Natural killer cell treated with Interleukin-12 subunit alpha and Interleukin-12 subunit beta and Interleukin-15 and Interleukin-18, amount 100 ng/mL, for 72 hours (primary cell): ENCODE measurements at regions not wholly inside any gene's neighbourhood (a gene's known extent, or its start where the extent isn't known, plus 50 kb on each side); places are given as distances from the start of the nearest gene placed in this dataset.
A peak's percentile ranks its signal among the peaks of the same experiment; 100 is the strongest.

Source experiments
- ATAC-seq, 2 donors: fragments of 150-1000 bp; cut with Tn5 transposase in 1 of 2; sonication (Bioruptor Pico), chemical (Tn5 transposase) in 1 of 2; 2 replicates each; pipeline ENCODE4 v1.10.0; 2021
- DNase-seq: peaks from one replicate; pipeline ENCODE4 v3.0.0; 2022; ENCODE audit warnings: low spot score
- H3K27ac Mint-ChIP-seq, 2 donors: 1 replicate in 1 of 2; 2 replicates in 1 of 2; pipeline ENCODE4 v1.8.0; 2022; ENCODE audit warnings: mixed read lengths in 2 of 2, mild to moderate bottlenecking in 1 of 2, moderate library complexity in 1 of 2
- H3K27me3 Mint-ChIP-seq, 2 donors: 1 replicate in 1 of 2; 2 replicates in 1 of 2; pipeline ENCODE4 v1.8.0; 2022; ENCODE audit warnings: mixed read lengths in 2 of 2
- H3K36me3 Mint-ChIP-seq: one replicate; pipeline ENCODE4 v1.8.0; 2022; ENCODE audit warnings: mixed read lengths
- H3K4me1 Mint-ChIP-seq, 2 donors: 1 replicate in 1 of 2; 2 replicates in 1 of 2; pipeline ENCODE4 v1.8.0; 2022; ENCODE audit warnings: low read depth in 2 of 2, mixed read lengths in 2 of 2, mild to moderate bottlenecking in 1 of 2
- H3K4me3 Mint-ChIP-seq: one replicate; pipeline ENCODE4 v1.8.0; 2022; ENCODE audit warnings: mixed read lengths
- H3K9me3 Mint-ChIP-seq: 2 replicates; pipeline ENCODE4 v1.8.0; 2022; ENCODE audit warnings: mixed read lengths

DNA sequence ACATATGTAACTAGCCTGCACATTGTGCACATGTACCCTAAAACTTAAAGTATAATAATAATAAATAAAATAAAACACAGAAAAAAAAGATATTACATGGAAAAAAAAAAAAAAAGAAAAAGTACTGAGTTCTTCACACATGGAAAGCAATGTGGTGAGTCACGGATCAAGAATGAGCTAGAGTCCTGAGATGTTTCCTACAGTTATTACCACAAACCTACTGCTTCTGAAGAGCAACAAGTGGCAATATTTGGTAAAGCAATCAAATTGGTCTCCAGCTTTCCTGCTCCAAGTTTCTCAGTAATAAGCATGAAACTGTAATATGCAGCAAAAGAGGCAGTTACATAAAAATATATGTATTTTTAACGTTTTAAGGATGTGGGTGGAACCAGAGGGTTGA is 223.3 kb upstream of the SALL1 start:
- Mint-ChIP-seq H3K9me3 (peaks cover 9% of the 10 kb centered on the region), H3K36me3 (no peaks in the 10 kb centered on the region), H3K4me1 (no peaks in the 10 kb centered on the region), H3K27ac (no peak overlapping the region), H3K4me3 (no peak overlapping the region), H3K27me3 (no peaks in the 10 kb centered on the region)
- DNase-seq (no peak), ATAC-seq (no peak)

DNA sequence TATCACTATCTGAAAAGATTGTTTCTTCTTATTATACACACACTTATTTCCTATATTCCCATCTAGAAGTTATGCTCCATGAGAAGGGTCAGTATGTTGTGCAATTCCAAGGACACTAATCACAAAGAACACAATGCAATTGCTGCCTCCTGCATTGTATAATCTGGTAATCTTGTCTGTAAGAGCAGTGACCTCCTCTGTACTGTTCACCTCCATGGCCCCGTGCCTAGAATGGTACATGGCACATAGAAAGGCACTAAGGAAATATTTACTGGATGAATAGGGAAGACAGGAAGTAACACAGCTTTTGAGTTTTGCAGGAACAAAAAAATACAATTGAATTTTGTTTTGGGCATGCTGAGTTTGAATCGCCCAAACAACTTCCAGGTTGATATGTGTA is 214.6 kb upstream of the SALL1 start:
- Mint-ChIP-seq H3K27me3 (peaks cover 2 to 19% of the 10 kb centered on the region in 2 donors), H3K4me3 (no peak overlapping the region), H3K9me3 (peaks cover 3% of the 10 kb centered on the region), H3K4me1 (no peaks in the 10 kb centered on the region), H3K27ac (no peak overlapping the region), H3K36me3 (no peaks in the 10 kb centered on the region)
- no peak for DNase-seq
- ATAC-seq, result no peak

DNA sequence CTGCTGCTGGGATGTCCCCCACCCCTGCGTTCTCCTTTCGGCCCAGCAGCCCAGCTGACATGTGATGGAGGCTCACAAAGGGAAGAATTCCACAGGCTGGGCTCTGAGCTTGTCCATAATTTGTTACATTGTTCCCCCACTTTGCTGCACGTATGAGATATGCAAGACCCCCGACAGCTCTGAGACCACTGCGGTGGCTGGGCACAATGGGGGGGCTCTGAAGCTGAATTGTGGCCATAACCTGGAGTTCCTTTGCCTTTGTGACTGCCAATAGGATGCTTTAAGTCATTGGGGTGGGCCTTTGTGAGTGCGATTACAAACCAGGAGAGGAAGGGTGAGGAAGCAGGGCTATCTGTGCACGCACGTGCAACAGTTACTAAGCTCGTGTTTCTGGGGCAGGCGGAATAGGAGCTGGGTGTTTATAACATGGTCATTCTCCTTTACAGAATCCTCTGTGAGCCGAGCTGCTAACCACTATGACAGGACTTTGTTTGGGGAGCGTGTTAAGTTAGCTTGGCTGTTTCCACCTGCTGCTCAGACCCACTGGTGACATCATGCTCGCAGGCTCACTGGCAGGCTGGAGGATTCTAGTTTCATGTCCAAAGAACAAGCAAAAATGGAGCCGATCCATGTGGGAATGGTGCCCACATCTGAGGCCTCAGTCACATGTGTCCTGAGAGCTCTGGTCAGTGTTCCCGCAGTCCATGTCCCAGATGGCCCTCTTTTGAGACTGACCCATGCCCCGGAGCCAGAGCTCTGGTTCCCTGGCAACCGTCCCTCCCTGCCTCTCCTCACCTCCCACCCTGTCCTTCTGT is 208.3 kb upstream of the SALL1 start:
- no peak for DNase-seq
- Mint-ChIP-seq H3K27ac (no peak overlapping the region), H3K4me3 (no peak overlapping the region), H3K9me3 (no peaks in the 10 kb centered on the region), H3K4me1 (no peaks in the 10 kb centered on the region), H3K36me3 (no peaks in the 10 kb centered on the region), H3K27me3 (peaks cover 2 to 13% of the 10 kb centered on the region in 2 donors)
- ATAC-seq, result peak in 1 of 2 donors; percentile 28

DNA sequence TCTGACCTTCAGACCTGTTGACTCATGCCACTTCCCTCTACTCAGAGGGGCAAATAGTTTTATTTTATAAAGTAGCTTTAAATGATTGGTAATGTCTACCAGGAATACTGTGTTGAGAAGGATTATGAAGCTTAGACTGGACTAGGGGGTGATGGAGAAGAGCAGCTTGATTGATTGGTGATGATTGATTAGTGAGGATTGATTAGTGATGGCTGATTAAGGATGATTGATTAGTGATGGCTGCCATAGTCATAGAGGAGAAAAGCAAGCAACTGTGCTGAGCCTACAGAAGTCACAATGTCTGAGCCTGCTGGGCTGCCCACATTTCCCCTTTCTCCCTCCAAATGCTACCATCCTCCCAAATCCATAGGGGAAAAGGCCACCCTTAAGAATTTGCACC is 206.8 kb upstream of the SALL1 start:
- DNase-seq (no peak), ATAC-seq (no peak)
- Mint-ChIP-seq H3K9me3 (peaks cover 4% of the 10 kb centered on the region), H3K4me1 (no peaks in the 10 kb centered on the region), H3K36me3 (no peaks in the 10 kb centered on the region), H3K4me3 (no peak overlapping the region), H3K27ac (no peak overlapping the region), H3K27me3 (peaks cover 2 to 6% of the 10 kb centered on the region in 2 donors)

DNA sequence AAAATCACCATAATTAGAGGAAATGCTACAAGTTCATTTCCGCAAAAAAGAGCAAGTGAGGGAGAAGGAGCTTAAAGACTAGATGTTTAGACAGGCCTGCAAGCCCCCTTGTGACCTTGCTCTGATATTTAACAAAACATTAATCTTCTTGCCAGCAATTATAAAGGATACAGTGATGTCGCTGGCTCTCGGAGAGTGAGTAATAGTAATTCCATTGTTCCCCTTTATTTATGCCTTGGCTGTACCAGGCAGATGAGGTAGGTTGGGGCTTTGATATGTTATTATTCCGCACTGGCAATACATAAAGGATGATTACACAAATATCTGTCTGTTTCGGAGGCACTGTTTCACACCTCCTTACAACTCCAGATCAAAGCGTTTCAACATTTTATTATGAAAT is 204.8 kb upstream of the SALL1 start:
- Mint-ChIP-seq H3K27ac (no peak overlapping the region), H3K27me3 (no peaks in the 10 kb centered on the region), H3K4me1 (no peaks in the 10 kb centered on the region), H3K36me3 (no peaks in the 10 kb centered on the region), H3K9me3 (peaks cover 4% of the 10 kb centered on the region), H3K4me3 (no peak overlapping the region)
- ATAC-seq, result no peak
- no peak for DNase-seq

DNA sequence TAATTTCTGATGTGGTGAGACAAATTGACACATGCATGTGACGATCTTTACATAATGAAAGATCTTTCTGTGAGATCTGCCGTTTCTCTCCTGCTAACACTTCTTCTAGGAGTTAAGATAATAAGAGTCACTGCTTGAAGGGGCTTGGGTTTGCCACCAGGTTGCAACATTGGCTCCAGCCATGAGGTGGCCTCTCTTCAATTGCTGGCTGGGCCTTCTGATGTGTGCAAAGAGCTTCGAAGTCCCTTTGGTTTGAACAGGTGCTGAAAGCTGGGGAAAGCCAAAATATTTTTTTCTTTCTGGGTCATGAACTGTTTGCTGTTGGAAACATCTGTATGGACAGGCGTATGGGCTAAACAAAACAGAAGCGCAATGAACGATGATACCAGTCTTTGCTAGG is 204.1 kb upstream of the SALL1 start:
- DNase-seq, result no peak
- no peaks in the 10 kb centered on the region for H3K4me1 Mint-ChIP-seq

DNA sequence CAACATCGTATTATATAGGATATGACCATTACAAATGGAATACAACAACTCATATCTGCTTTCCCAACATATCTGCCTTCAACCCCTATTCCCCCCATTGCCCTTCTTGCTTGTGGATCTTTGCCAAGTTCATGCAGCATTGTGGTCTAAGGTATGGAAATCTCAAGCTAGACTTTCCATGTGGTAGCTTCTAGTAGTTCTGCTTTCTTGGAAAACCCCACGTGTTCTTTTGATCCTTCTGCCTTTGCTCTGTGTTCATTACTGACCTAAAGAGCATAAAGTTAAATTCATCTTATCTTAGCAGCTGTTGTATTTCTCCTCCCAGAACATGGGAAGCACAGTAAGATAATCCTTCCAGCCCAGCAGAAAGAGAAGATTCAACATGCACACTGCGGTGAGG is 202.0 kb upstream of the SALL1 start:
- Mint-ChIP-seq H3K36me3 (no peaks in the 10 kb centered on the region), H3K27ac (no peak overlapping the region), H3K9me3 (peaks cover 4% of the 10 kb centered on the region), H3K4me3 (no peak overlapping the region), H3K4me1 (no peaks in the 10 kb centered on the region), H3K27me3 (no peaks in the 10 kb centered on the region)
- DNase-seq, result no peak
- ATAC-seq, result no peak

More for the DNA sequence above, 204.1 kb upstream of the SALL1 start:
- Mint-ChIP-seq H3K9me3 (peaks cover 4% of the 10 kb centered on the region), H3K4me3 (no peak overlapping the region), H3K36me3 (no peaks in the 10 kb centered on the region), H3K27ac (no peak overlapping the region), H3K27me3 (no peaks in the 10 kb centered on the region)
- no peak for ATAC-seq

DNA sequence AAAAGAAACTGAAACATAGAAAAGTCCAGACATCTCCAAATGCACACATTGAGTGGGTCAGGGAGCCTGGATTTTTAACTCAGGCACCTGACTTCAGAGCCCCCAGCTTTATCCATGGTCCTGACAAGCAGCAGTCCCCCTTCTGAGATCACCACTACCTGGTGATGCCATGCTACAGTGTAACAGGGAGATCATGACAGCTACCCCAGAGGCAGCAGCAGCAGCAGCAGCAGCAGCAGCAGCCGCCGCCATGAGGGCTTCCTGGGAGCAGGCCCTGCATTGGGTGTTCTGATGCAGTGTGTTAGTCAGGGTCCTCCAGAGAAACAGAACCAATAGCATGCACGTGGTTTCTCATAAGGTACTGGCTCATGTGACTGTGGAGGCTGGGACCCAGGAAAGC is 198.6 kb upstream of the SALL1 start:
- Mint-ChIP-seq H3K27me3 (no peaks in the 10 kb centered on the region), H3K36me3 (no peaks in the 10 kb centered on the region)

GRCh38 chr16:51343411-51343810 is 192.3 kb upstream of the SALL1 start:
- Mint-ChIP-seq H3K27ac (no peak overlapping the region), H3K36me3 (no peaks in the 10 kb centered on the region), H3K4me1 (no peaks in the 10 kb centered on the region), H3K9me3 (no peaks in the 10 kb centered on the region), H3K27me3 (peaks cover 0 to 6% of the 10 kb centered on the region in 2 donors), H3K4me3 (no peak overlapping the region)
- ATAC-seq, result no peak
- no peak for DNase-seq

More for the DNA sequence above, 198.6 kb upstream of the SALL1 start:
- DNase-seq (no peak), ATAC-seq (peak; percentile 24 to 38)
- H3K4me1 Mint-ChIP-seq, result no peaks in the 10 kb centered on the region
- no peak overlapping the region for H3K4me3 Mint-ChIP-seq
- H3K27ac Mint-ChIP-seq, result no peak overlapping the region
- peaks cover 4% of the 10 kb centered on the region for H3K9me3 Mint-ChIP-seq

DNA sequence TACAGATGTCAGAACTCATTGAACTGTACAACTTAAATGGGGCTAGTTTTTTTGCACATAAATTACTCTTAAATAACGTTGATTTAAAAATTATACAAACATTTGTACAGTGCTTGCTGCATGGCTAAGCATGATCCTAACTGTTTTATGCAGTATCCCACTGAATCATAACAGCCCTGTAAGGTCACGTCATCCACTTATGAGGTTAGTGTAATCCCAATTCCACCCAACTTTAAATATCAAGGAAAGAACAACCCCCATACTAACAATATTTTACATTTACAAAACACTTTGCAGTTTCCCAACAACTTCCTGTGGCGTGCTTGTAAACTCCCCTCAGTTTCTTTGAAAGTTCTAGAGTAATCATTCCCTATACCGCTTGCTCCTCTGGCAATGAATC is 190.1 kb upstream of the SALL1 start:
- ATAC-seq, result no peak
- Mint-ChIP-seq H3K9me3 (no peaks in the 10 kb centered on the region), H3K4me1 (no peaks in the 10 kb centered on the region), H3K4me3 (no peak overlapping the region), H3K27ac (no peak overlapping the region), H3K36me3 (no peaks in the 10 kb centered on the region), H3K27me3 (peaks cover 0 to 6% of the 10 kb centered on the region in 2 donors)
- no peak for DNase-seq

DNA sequence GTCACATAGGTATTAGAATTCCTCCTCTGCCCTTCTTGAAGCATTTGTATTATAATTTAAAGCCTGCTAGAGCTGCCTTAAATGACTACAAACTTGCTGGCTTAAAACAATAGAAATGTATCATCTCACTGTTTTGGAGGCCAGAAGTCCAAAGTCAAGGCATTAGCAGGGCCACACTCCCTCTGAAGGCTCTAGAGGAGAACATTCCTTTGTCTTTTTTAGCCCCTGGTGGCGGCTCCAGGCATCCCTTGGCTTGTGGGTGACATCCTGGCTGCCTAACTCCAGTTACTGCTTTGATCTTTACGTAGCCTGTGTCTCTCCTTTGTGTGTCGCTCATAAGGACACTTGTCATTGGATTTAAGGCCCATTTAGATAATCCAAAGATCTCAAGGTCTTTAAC is 186.6 kb upstream of the SALL1 start:
- DNase-seq, result no peak
- no peaks in the 10 kb centered on the region for H3K4me1 Mint-ChIP-seq
- ATAC-seq, result no peak

GRCh38 chr16:51328733-51329132 is 177.7 kb upstream of the SALL1 start:
- Mint-ChIP-seq H3K9me3 (peaks cover 17% of the 10 kb centered on the region), H3K27me3 (peaks cover 0 to 6% of the 10 kb centered on the region in 2 donors), H3K27ac (no peak overlapping the region), H3K36me3 (no peaks in the 10 kb centered on the region), H3K4me3 (no peak overlapping the region), H3K4me1 (no peaks in the 10 kb centered on the region)
- DNase-seq (no peak), ATAC-seq (no peak)

More for the DNA sequence above, 186.6 kb upstream of the SALL1 start:
- no peak overlapping the region for H3K27ac Mint-ChIP-seq
- no peaks in the 10 kb centered on the region for H3K27me3 Mint-ChIP-seq
- peaks cover 1% of the 10 kb centered on the region for H3K9me3 Mint-ChIP-seq
- H3K4me3 Mint-ChIP-seq, result no peak overlapping the region
- no peaks in the 10 kb centered on the region for H3K36me3 Mint-ChIP-seq

GRCh38 chr16:51327001-51327400 is 175.9 kb upstream of the SALL1 start:
- no peak for ATAC-seq
- DNase-seq, result no peak
- Mint-ChIP-seq H3K36me3 (no peaks in the 10 kb centered on the region), H3K27ac (no peak overlapping the region), H3K4me1 (no peaks in the 10 kb centered on the region), H3K4me3 (no peak overlapping the region), H3K9me3 (peaks cover 12% of the 10 kb centered on the region), H3K27me3 (peaks cover 0 to 6% of the 10 kb centered on the region in 2 donors)

DNA sequence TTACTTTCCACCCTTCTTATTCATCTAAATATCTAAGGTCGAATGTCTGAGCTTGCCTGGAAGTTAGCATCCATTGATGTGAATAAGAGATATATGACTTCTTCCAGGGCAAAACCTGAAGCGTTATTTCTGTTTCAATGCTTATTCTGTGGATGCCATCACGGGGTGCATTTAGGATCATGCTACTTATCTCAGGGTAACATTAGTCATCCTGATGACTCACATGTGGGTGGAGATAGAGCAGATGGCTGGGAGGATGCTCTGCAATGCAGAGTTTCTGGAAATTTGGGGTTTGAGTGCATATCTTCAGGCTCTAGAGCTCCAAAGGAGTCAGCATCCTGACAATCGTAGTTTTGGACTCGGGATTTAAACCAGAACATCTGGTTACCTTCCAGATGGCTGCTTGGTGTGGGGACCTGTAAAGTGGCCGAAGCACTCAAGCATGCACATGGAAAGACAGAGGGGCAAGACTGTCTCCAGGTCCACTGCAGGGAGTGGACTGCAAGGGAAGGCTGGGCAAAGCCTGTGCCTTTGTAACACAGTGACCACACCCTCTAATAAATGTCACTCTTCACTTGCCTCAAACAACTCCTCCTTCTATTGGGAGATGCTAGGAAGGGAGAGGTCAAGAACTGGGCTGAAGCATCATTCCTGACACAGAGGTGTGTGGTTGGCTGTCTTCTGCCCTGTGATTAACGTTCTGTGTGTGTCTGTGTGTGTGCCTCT is 175.2 kb upstream of the SALL1 start:
- Mint-ChIP-seq H3K27me3 (peaks cover 0 to 6% of the 10 kb centered on the region in 2 donors), H3K27ac (no peak overlapping the region)
- no peak for ATAC-seq

More for the DNA sequence above, 175.2 kb upstream of the SALL1 start:
- Mint-ChIP-seq H3K36me3 (no peaks in the 10 kb centered on the region), H3K4me3 (no peak overlapping the region), H3K4me1 (no peaks in the 10 kb centered on the region), H3K9me3 (peaks cover 11% of the 10 kb centered on the region)
- DNase-seq, result no peak
